ENCODE measurements at regions not wholly inside any gene's neighbourhood (a gene's known extent, or its start where the extent isn't known, plus 50 kb on each side); places are given as distances from the start of the nearest gene placed in this dataset.

DNA sequence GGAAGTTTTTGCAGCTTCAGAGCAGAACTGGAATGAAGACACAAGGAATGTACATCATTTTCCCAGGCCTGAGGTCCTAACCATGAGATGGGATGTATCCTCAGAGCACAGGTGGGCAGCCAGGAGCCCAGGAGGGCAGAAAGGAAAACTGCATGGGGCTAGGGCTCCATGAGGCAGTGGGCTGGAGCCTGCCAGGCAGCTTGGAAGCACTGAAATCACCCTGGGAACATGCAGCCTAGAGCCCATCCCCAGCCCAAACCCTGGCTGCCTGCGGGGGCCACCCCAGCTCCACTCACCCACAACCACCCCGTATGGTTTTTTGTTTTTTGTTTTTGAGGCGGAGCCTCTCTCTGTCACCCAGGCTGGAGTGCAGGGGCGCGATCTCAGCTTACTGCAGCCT lies 86.2 kb upstream of the SIAH1 start:
- no peak overlapping the region for H3K4me3 ChIP-seq (ENCODE audit: low read depth, low read length)
- DNase-seq (ENCODE audit: low read depth): no peak
- TF ChIP-seq POLR2A (IDR thresholded peaks at IDR 0.05; ENCODE audit: extremely low read depth, insufficient read length) (no peak), MYC (IDR thresholded peaks at IDR 0.05; ENCODE audit: low read depth, low read length) (no peak)
- TF ChIP-seq, protein P1, sequence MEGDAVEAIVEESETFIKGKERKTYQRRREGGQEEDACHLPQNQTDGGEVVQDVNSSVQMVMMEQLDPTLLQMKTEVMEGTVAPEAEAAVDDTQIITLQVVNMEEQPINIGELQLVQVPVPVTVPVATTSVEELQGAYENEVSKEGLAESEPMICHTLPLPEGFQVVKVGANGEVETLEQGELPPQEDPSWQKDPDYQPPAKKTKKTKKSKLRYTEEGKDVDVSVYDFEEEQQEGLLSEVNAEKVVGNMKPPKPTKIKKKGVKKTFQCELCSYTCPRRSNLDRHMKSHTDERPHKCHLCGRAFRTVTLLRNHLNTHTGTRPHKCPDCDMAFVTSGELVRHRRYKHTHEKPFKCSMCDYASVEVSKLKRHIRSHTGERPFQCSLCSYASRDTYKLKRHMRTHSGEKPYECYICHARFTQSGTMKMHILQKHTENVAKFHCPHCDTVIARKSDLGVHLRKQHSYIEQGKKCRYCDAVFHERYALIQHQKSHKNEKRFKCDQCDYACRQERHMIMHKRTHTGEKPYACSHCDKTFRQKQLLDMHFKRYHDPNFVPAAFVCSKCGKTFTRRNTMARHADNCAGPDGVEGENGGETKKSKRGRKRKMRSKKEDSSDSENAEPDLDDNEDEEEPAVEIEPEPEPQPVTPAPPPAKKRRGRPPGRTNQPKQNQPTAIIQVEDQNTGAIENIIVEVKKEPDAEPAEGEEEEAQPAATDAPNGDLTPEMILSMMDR (IDR thresholded peaks at IDR 0.05; ENCODE audit: low read depth, low read length): no peak
- TF ChIP-seq, protein P2, sequence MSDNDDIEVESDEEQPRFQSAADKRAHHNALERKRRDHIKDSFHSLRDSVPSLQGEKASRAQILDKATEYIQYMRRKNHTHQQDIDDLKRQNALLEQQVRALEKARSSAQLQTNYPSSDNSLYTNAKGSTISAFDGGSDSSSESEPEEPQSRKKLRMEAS (IDR thresholded peaks at IDR 0.05; ENCODE audit: low read depth, low read length): no peak

DNA sequence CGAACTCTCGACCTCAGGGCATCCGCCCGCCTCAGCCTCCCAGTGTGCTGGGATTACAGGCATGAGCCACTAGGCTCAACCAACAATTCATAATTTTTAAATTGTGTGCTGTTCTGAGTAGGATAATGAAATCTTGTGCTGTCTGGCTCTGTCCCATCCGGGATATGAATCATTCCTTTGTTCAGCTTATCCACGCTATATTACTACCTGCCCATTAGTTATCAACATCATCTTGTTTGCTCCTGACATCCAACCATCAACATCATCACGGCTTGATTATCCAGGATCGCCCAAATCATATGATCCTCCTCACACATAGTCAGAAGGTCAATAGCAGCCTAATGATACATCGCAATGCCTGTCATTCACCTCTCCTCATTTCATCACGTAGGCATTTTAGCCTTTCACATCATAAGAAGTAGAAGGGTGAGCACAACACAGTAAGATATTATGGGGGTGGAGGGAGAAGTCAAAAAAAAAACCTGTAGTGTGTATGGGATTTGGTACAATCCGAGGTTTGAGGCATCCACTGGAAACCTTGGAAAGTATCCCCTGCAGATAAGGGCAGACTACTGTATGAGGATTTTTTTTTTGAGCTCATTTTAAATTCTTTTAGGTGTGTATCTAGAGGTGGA lies 77.0 kb upstream of the SIAH1 start:
- DNase-seq (ENCODE audit: low read depth): no peak

DNA sequence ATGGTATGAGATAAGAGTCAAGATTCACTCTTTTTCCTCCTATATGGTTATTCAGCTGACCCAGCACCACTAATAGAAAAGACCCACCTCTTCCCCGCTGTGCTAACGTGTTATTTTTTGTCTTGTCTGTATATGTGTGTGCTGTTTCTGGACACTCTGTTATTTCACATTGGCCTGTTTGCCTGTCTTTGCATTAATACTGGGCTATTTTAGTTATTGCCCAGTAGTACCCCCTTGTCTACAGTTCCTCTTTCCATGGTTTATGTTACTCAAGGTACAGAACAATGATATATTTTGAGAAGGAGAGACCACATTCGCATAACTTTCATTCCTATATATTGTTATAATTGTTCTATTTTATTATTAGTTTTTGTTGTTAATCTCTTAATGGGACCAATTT lies 74.0 kb upstream of the SIAH1 start:
- no peak overlapping the region for H3K4me3 ChIP-seq (ENCODE audit: low read depth, low read length)
- no peak for DNase-seq (ENCODE audit: low read depth)
- TF ChIP-seq POLR2A (IDR thresholded peaks at IDR 0.05; ENCODE audit: extremely low read depth, insufficient read length): no peak

More for the DNA sequence above, 77.0 kb upstream of the SIAH1 start:
- H3K4me3 ChIP-seq (ENCODE audit: low read depth, low read length): no peak overlapping the region
- TF ChIP-seq MYC (IDR thresholded peaks at IDR 0.05; ENCODE audit: low read depth, low read length) (no peak), POLR2A (IDR thresholded peaks at IDR 0.05; ENCODE audit: extremely low read depth, insufficient read length) (no peak)
- TF ChIP-seq, protein P2 (IDR thresholded peaks at IDR 0.05; ENCODE audit: low read depth, low read length): no peak
- TF ChIP-seq, protein P1 (IDR thresholded peaks at IDR 0.05; ENCODE audit: low read depth, low read length): no peak

DNA sequence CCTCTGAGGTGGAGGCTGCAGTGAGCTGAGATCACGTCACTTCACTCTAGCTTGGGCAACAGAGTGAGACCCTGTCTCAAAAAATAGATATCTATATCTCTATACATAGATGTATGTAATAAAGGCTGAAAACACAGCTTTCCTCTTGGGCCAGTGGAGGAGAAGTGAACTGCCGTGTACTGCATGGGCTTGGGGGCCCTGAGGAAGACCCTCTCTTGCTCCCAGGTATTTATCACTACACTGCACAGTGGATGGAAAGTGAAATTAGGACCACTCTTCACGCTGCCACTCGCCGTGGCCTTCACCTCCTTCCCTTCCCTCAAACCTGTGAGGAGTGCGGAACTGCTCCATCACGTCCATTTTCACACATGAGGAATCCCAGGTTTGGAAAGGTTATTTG lies 68.8 kb upstream of the SIAH1 start:
- TF ChIP-seq, protein P1 (IDR thresholded peaks at IDR 0.05; ENCODE audit: low read depth, low read length): no peak
- TF ChIP-seq, protein P2 (IDR thresholded peaks at IDR 0.05; ENCODE audit: low read depth, low read length): no peak
- TF ChIP-seq POLR2A (IDR thresholded peaks at IDR 0.05; ENCODE audit: extremely low read depth, insufficient read length) (no peak), MYC (IDR thresholded peaks at IDR 0.05; ENCODE audit: low read depth, low read length) (no peak)
- no peak for DNase-seq (ENCODE audit: low read depth)
- H3K4me3 ChIP-seq (ENCODE audit: low read depth, low read length): no peak overlapping the region

- no peak overlapping the region for H3K4me3 ChIP-seq (ENCODE audit: low read depth, low read length)
- TF ChIP-seq POLR2A (IDR thresholded peaks at IDR 0.05; ENCODE audit: extremely low read depth, insufficient read length) (no peak), MYC (IDR thresholded peaks at IDR 0.05; ENCODE audit: low read depth, low read length) (no peak)
- TF ChIP-seq, protein P1 (IDR thresholded peaks at IDR 0.05; ENCODE audit: low read depth, low read length): no peak
- TF ChIP-seq, protein P2 (IDR thresholded peaks at IDR 0.05; ENCODE audit: low read depth, low read length): no peak
- no peak for DNase-seq (ENCODE audit: low read depth)
Measured at GRCh38 chr16:48452991-48453760, 68.0 kb upstream of the SIAH1 start.

GRCh38 chr16:48451323-48451722 lies 66.1 kb upstream of the SIAH1 start:
- TF ChIP-seq MYC (IDR thresholded peaks at IDR 0.05; ENCODE audit: low read depth, low read length): no peak
- TF ChIP-seq POLR2A (IDR thresholded peaks at IDR 0.05; ENCODE audit: extremely low read depth, insufficient read length): no peak
- TF ChIP-seq, protein P1 (IDR thresholded peaks at IDR 0.05; ENCODE audit: low read depth, low read length): no peak
- TF ChIP-seq, protein P2 (IDR thresholded peaks at IDR 0.05; ENCODE audit: low read depth, low read length): no peak
- no peak for DNase-seq (ENCODE audit: low read depth)
- H3K4me3 ChIP-seq (ENCODE audit: low read depth, low read length): no peak overlapping the region

Measured in NB4 (cell line).